ENCODE measurements at regions not wholly inside any gene's neighbourhood (a gene's known extent, or its start where the extent isn't known, plus 50 kb on each side); places are given as distances from the start of the nearest gene placed in this dataset.

GRCh38 chr22:48347311-48347710 lies 1480.4 kb downstream of the BRD1 start:
- TF ChIP-seq CTCF (IDR thresholded peaks at IDR 0.05 in 8 of 11, conservative IDR thresholded peaks at IDR 0.05 in 3 of 11) (no peak), POLR2A (IDR thresholded peaks at IDR 0.05) (no peak), POLR2AphosphoS5 (IDR thresholded peaks at IDR 0.05) (no peak)

Measured in spleen (tissue), 7 donors.